ENCODE measurements at regions not wholly inside any gene's neighbourhood (a gene's known extent, or its start where the extent isn't known, plus 50 kb on each side); places are given as distances from the start of the nearest gene placed in this dataset.
A peak's percentile ranks its signal among the peaks of the same experiment; 100 is the strongest.

DNA sequence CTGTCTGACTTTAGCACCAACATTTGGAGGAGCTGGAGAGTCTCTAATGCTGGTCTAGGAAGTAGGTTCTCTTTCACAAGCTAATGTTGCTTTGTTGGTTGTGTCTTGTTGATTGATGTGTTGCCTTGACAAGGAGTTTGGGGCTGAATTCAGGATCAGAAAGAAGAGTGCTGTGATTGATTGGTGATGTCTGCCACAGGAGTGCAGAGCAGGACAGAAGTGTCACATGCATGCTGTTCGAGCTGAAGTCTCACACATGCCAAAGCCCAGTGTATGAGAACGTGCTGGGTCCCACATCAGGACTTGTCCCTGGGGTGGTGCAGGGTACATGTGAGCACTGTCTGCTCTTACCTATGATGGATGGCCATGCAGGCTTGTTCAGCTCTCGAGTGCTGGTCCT, 694.4 kb downstream of the MATN1 start:
- H3K4me1 Mint-ChIP-seq, result no peaks in the 10 kb centered on the region

DNA sequence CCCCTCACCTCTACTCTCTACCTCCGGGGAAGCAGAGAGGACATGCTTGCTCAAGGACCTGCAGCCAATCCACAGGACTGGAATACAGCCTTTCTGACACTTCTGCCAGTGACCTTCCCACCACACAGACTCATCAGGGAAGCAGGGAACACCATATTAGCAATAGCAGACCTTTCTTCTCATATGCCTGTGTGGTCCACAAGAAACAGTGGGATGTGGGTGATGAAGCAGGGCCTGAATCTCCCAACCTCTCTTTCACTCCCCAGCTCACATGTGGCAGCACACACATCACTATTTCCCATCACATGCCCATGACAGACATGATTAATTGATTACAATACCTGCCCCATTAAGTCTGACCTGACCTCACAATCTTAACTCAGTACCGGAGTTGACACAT, 695.1 kb downstream of the MATN1 start:
- Histone ChIP-seq H3K9ac (ENCODE audit: extremely low read depth, low read length, poor library complexity, severe bottlenecking) (no peak overlapping the region), H3K9me3 (ENCODE audit: control insufficient read depth, low read length) (peaks cover 24% of the 10 kb centered on the region)
- 93 to 100% methylated on average over 2 of the region's 2 CpGs for WGBS, 2 experiments (ENCODE audit: insufficient coverage in 1 of 2, insufficient read length in 1 of 2)

More for the DNA sequence above, 694.4 kb downstream of the MATN1 start:
- WGBS, 2 experiments (ENCODE audit: insufficient coverage in 1 of 2, insufficient read length in 1 of 2), result 63 to 81% methylated on average over 1 to 3 of the region's 3 CpGs
- Histone ChIP-seq H3K27me3 (ENCODE audit: control insufficient read depth, insufficient read depth, low read length, poor library complexity, severe bottlenecking) (no peaks in the 10 kb centered on the region), H3K9ac (ENCODE audit: extremely low read depth, low read length, poor library complexity, severe bottlenecking) (no peak overlapping the region), H3K4me3 (ENCODE audit: low read length) (no peak overlapping the region), H3K36me3 (ENCODE audit: control insufficient read depth, insufficient read depth, low read length) (no peaks in the 10 kb centered on the region), H3K27ac (ENCODE audit: low read depth, low read length) (no peak overlapping the region), H3K4me1 (ENCODE audit: control insufficient read depth, insufficient read depth, low read length) (no peaks in the 10 kb centered on the region), H3K9me3 (ENCODE audit: control insufficient read depth, low read length) (peaks cover 24% of the 10 kb centered on the region)
- TF ChIP-seq, protein P1, sequence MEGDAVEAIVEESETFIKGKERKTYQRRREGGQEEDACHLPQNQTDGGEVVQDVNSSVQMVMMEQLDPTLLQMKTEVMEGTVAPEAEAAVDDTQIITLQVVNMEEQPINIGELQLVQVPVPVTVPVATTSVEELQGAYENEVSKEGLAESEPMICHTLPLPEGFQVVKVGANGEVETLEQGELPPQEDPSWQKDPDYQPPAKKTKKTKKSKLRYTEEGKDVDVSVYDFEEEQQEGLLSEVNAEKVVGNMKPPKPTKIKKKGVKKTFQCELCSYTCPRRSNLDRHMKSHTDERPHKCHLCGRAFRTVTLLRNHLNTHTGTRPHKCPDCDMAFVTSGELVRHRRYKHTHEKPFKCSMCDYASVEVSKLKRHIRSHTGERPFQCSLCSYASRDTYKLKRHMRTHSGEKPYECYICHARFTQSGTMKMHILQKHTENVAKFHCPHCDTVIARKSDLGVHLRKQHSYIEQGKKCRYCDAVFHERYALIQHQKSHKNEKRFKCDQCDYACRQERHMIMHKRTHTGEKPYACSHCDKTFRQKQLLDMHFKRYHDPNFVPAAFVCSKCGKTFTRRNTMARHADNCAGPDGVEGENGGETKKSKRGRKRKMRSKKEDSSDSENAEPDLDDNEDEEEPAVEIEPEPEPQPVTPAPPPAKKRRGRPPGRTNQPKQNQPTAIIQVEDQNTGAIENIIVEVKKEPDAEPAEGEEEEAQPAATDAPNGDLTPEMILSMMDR (conservative IDR thresholded peaks at IDR 0.05), result no peak
- DNase-seq, result peak; percentile 15
- Mint-ChIP-seq H3K4me3 (no peak overlapping the region), H3K27ac (no peak overlapping the region), H3K9me3 (peaks cover 15% of the 10 kb centered on the region), H3K27me3 (ENCODE audit: insufficient read depth) (peaks cover 3% of the 10 kb centered on the region), H3K36me3 (ENCODE audit: low read depth) (peaks cover 5% of the 10 kb centered on the region)

DNA sequence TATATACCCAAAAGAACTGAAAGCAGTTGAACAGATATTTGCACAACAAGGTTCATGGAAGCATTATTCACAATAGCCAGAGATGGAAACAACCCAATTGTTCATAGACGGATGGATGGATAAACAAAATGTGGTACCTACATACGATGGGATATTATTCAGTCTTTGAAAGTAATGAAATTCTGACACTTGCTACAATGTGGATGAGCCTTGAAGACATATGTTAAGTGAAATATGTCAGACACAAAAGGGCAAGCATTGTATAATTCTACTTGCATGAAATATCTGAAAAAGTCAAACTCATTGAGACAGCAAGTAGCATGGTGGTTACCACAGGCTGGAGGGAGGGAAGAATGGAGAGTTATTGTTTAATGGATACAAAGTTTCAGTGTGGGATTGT, 696.1 kb downstream of the MATN1 start:
- no peak for DNase-seq
- Histone ChIP-seq H3K4me1 (ENCODE audit: control insufficient read depth, insufficient read depth, low read length) (no peaks in the 10 kb centered on the region), H3K4me3 (ENCODE audit: low read length) (no peak overlapping the region), H3K27ac (ENCODE audit: low read depth, low read length) (no peak overlapping the region), H3K36me3 (ENCODE audit: control insufficient read depth, insufficient read depth, low read length) (no peaks in the 10 kb centered on the region), H3K9ac (ENCODE audit: extremely low read depth, low read length, poor library complexity, severe bottlenecking) (no peak overlapping the region), H3K9me3 (ENCODE audit: control insufficient read depth, low read length) (peaks cover 15% of the 10 kb centered on the region), H3K27me3 (ENCODE audit: control insufficient read depth, insufficient read depth, low read length, poor library complexity, severe bottlenecking) (no peaks in the 10 kb centered on the region)
- Mint-ChIP-seq H3K27ac (no peak overlapping the region), H3K4me3 (no peak overlapping the region), H3K9me3 (peaks cover 11% of the 10 kb centered on the region), H3K36me3 (ENCODE audit: low read depth) (peaks cover 2% of the 10 kb centered on the region), H3K4me1 (no peaks in the 10 kb centered on the region), H3K27me3 (ENCODE audit: insufficient read depth) (peaks cover 2% of the 10 kb centered on the region)
- WGBS, 2 experiments (ENCODE audit: insufficient coverage in 1 of 2, insufficient read length in 1 of 2), result 90 to 100% methylated on average over 2 of the region's 2 CpGs
- TF ChIP-seq, protein P1 (conservative IDR thresholded peaks at IDR 0.05), result no peak

More for the DNA sequence above, 695.1 kb downstream of the MATN1 start:
- H3K4me3 ChIP-seq (ENCODE audit: low read length), result no peak overlapping the region
- Mint-ChIP-seq H3K9me3 (peaks cover 17% of the 10 kb centered on the region), H3K4me3 (no peak overlapping the region), H3K27me3 (ENCODE audit: insufficient read depth) (peaks cover 2% of the 10 kb centered on the region), H3K36me3 (ENCODE audit: low read depth) (peaks cover 5% of the 10 kb centered on the region), H3K27ac (no peak overlapping the region), H3K4me1 (no peaks in the 10 kb centered on the region)
- TF ChIP-seq, protein P1 (conservative IDR thresholded peaks at IDR 0.05), result no peak
- H3K4me1 ChIP-seq (ENCODE audit: control insufficient read depth, insufficient read depth, low read length), result no peaks in the 10 kb centered on the region
- DNase-seq, result no peak
- H3K36me3 ChIP-seq (ENCODE audit: control insufficient read depth, insufficient read depth, low read length), result no peaks in the 10 kb centered on the region
- no peaks in the 10 kb centered on the region for H3K27me3 ChIP-seq (ENCODE audit: control insufficient read depth, insufficient read depth, low read length, poor library complexity, severe bottlenecking)
- H3K27ac ChIP-seq (ENCODE audit: low read depth, low read length), result no peak overlapping the region

All from endodermal cell (in vitro differentiated cells).